ENCODE measurements at regions not wholly inside any gene's neighbourhood (a gene's known extent, or its start where the extent isn't known, plus 50 kb on each side); places are given as distances from the start of the nearest gene placed in this dataset.

DNA sequence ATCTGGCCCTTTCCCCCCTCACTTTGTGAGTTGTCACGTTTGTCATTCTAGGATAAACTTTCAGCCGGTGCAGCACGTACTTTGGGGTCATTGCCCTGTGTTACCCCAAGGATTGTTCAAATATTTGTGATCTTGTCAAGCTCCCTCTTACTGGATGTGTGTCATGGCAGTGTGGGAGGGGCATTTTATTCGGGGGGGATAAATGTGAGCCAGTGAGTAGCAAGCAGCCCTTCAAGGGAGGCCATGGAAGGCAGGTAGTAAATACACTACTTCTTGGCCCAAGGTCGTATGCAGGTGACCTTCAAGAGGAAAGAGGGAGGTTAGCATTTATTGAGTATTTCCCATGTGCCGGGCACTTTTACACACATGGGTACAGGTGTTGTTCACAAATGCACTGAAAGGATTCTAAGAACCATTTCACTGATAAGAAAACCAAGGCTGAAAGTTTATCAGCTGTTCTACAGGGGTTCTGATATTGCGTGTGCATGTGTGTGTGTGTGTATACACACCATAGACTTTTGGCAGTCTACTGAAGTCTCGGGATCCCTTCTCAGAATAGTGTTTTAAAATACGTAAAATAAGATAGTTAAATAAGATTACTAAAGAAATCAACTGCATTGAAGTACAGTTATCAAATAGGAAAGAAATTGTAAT, 410.3 kb upstream of the TBX3 start:
- TF ChIP-seq, protein P1, sequence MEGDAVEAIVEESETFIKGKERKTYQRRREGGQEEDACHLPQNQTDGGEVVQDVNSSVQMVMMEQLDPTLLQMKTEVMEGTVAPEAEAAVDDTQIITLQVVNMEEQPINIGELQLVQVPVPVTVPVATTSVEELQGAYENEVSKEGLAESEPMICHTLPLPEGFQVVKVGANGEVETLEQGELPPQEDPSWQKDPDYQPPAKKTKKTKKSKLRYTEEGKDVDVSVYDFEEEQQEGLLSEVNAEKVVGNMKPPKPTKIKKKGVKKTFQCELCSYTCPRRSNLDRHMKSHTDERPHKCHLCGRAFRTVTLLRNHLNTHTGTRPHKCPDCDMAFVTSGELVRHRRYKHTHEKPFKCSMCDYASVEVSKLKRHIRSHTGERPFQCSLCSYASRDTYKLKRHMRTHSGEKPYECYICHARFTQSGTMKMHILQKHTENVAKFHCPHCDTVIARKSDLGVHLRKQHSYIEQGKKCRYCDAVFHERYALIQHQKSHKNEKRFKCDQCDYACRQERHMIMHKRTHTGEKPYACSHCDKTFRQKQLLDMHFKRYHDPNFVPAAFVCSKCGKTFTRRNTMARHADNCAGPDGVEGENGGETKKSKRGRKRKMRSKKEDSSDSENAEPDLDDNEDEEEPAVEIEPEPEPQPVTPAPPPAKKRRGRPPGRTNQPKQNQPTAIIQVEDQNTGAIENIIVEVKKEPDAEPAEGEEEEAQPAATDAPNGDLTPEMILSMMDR (IDR thresholded peaks at IDR 0.05; ENCODE audit: unreplicated experiment in 3 of 3): no peak
- Mint-ChIP-seq H3K27ac (no peak overlapping the region), H3K36me3 (ENCODE audit: low read depth) (no peaks in the 10 kb centered on the region), H3K4me3 (no peak overlapping the region), H3K4me1 (peaks cover 16% of the 10 kb centered on the region), H3K27me3 (ENCODE audit: low read depth) (peaks cover 20% of the 10 kb centered on the region), H3K9me3 (peaks cover 5% of the 10 kb centered on the region)

DNA sequence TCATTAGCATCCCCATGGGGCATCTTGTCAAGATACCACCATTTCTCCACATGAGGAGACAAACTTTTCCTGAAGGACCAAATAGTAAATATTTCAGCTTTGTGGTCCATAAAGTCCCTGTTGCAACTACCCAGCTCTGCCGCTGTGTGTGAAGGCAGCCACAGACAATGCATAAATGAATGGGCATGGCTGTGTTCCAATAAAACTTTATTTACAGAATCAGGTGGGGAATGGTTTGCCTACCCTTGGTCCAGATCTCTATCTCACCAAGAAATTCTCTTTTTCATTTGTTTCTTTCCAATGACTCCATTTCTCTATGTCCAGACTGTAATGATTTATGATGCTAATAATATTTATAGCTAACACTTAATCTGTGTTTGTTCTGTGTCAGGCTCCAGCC, 409.3 kb upstream of the TBX3 start:
- Mint-ChIP-seq H3K9me3 (peaks cover 4% of the 10 kb centered on the region), H3K27ac (no peak overlapping the region), H3K36me3 (ENCODE audit: low read depth) (no peaks in the 10 kb centered on the region), H3K27me3 (ENCODE audit: low read depth) (peaks cover 19% of the 10 kb centered on the region), H3K4me3 (no peak overlapping the region), H3K4me1 (peaks cover 16% of the 10 kb centered on the region)
- TF ChIP-seq, protein P1 (IDR thresholded peaks at IDR 0.05; ENCODE audit: unreplicated experiment in 3 of 3): no peak

DNA sequence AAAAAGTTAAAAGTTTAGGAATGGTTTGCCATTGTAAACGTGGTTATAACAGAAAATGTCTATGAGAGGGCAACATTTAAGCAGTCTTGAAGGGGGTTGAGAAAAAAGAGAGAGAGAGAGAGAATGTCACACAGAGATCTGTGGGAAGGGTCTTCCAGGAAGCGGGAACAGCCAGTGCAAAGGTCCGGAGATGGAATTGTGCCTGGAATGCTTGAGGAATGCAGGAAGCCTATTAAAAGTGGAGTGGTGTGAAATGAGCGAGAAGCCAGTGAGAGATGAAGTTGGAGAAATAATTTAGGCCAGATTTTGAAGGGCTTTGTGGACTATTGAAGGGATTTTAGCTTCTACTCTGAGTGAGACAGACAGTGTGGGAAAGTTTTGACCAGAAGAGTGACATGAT, 406.8 kb upstream of the TBX3 start:
- no peaks in the 10 kb centered on the region for H3K4me1 Mint-ChIP-seq
- no peaks in the 10 kb centered on the region for H3K36me3 Mint-ChIP-seq (ENCODE audit: low read depth)
- H3K27me3 Mint-ChIP-seq (ENCODE audit: low read depth): peaks cover 14% of the 10 kb centered on the region
- H3K9me3 Mint-ChIP-seq: no peaks in the 10 kb centered on the region
- TF ChIP-seq, protein P1 (IDR thresholded peaks at IDR 0.05; ENCODE audit: unreplicated experiment in 3 of 3): no peak
- H3K27ac Mint-ChIP-seq: no peak overlapping the region
- H3K4me3 Mint-ChIP-seq: no peak overlapping the region

DNA sequence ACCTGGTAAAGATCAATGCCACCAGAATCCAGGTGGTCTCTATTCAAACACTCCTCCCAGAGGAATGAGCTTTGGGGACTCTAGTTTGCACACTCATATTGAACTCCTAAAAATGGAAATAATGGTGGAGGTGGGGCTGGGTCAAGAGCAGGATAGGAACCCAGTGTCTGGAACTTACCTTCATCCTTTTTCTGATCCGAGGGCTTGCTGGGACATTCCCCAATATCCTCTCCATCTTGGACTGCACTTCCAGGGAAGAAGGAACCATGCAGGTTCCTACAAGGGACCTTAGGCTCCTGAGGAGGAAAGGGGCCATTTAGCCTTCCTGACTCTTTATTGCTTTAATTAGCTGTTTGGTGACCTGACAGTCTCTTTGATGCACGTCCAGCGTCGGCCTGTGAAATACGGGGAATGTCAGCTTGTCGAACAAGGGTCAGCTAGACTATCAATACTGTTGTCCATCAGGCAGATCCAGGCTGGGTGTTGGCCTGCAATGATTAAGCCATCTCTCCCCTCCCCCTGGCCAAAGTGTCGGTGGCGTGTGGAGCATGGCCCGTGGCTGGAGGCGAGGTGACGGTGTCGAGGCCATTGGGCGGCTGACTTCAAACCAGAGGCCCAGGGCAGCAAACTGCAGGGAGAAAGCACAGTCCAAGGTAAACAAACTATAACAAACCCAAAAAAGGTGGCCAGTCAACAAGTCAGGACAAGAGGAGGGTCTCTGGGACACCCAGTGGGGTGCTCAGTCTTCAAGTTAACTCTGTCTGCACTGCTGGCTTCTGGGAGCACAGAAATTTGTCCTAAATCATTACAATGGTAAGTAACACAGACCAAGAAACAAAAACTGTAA, 405.2 kb upstream of the TBX3 start:
- Mint-ChIP-seq H3K4me3 (no peak overlapping the region), H3K27me3 (ENCODE audit: low read depth) (peaks cover 14% of the 10 kb centered on the region), H3K9me3 (no peaks in the 10 kb centered on the region), H3K27ac (no peak overlapping the region), H3K4me1 (peaks cover 7% of the 10 kb centered on the region), H3K36me3 (ENCODE audit: low read depth) (no peaks in the 10 kb centered on the region)
- TF ChIP-seq, protein P1 (IDR thresholded peaks at IDR 0.05; ENCODE audit: unreplicated experiment in 3 of 3): no peak

DNA sequence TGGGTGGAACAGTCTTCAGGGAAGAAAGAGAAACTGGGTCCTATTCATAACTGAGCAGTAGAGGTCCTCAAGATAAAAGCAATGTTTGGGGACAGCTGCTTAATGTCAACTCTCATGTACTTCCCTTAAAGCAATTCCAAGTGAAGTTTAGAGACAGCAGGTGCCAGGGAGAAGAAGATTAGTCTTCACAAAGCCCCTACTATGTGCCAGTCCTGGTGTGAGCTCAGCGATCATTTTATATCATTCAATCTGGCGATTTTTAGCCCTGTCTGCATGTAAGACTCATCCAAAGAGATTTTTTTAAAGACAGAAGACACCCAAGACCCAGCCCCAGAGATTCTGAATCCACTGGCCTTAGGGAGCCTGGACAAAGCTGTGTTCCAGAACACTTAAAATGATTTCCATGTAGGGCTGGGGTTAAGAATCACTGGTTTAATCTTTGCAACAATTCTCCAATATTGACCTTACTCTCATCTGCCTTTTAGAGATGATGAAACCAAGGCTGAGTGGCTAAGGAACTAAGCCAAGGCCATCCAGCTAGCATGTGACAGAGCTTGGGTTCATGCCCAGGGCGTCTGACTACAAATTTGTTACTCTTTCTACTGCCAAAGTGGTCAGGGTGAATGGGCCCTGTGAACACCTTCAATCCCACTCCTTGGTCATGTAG, 404.5 kb upstream of the TBX3 start:
- Mint-ChIP-seq H3K36me3 (ENCODE audit: low read depth) (no peaks in the 10 kb centered on the region), H3K27ac (no peak overlapping the region), H3K27me3 (ENCODE audit: low read depth) (peaks cover 10% of the 10 kb centered on the region), H3K4me3 (no peak overlapping the region), H3K4me1 (peaks cover 7% of the 10 kb centered on the region), H3K9me3 (no peaks in the 10 kb centered on the region)
- TF ChIP-seq, protein P1 (IDR thresholded peaks at IDR 0.05; ENCODE audit: unreplicated experiment in 3 of 3): no peak
